ENCODE measurements at regions not wholly inside any gene's neighbourhood (a gene's known extent, or its start where the extent isn't known, plus 50 kb on each side); places are given as distances from the start of the nearest gene placed in this dataset.
"Not testable (repeated sequence)": the region's sequence is repeated elsewhere in the genome, so short reads cannot be mapped to it uniquely, and the experiment has no call there.

DNA sequence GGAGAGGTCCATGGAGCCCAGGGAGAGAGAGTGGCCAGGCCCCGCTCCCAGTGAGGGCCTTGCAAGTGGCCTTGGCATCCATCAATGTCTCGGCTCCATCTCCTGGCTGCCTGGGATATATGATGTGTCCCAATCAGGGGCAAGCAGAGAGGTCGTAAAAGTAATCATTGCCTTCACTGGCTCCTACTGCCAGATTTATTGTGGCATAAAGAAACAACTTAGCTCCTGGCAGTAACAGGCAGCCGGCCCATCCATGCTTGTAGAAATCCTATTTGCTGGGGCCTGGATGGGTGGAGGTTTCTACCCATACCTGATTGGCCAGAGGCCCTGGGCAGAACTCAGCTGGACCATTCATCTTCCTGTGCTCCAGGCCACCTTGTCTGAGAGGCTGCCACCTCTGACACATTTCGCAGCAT lies 272.6 kb downstream of the MATN1 start:
- no peak for FAIRE-seq

- no peak for FAIRE-seq
Observed at GRCh38 chr1:30450148-30450817, 273.1 kb downstream of the MATN1 start.

DNA sequence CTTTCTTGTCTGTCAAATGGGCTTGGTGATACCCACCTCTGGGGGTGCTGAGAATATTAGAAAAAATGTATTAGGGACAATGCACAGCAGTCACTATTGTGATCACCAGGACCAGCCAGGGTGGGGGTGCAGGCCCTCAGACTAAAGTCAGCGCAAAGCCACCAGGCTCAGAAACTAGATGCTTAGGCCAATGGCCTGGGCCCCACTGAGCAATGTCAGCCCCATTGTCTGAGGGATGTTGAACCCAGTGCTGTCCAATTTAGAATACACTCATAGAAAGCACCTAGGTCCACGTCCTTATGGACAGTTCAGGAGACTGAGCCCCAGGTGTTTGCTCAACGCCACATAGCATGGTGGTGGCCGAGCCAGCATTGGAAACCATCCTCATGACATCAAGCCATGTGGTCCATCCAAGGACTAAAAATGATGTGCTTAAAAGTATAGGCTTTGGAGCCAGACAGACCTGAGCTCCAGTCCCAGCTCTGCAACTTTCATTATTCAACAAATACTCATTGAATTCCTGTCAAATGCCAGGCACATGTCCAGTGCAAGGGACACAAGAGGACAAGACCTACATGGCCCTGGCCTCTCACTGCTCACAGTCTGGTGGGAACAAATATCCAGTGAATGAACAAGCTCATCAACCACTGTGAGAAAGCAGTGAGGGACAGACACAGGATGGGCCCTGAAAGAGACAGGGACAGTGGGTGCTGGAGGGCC lies 273.8 kb downstream of the MATN1 start:
- no peak for FAIRE-seq

DNA sequence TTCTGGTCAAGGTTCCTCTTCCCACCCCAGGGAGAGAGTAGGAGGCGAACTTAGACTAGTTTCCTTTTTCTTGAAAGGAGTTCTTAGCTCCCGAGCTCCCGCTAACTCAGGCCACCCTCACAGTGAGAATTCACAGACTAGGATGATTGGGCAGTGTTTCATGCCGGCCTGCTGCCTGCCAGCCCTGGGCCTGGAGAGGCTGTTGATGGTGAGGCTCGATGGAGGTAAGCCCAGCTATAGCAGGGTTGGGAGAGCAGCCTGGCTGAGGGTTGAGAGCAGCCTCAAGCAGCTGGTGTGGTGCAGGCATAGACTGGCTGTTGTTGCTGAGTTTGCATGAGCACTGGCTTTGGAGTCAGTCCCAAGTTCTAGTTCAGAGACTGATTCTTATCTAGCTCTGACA lies 274.4 kb downstream of the MATN1 start:
- no peak for FAIRE-seq

GRCh38 chr1:30447701-30448100 lies 275.7 kb downstream of the MATN1 start:
- no peak for FAIRE-seq

GRCh38 chr1:30447080-30447479 lies 276.3 kb downstream of the MATN1 start:
- FAIRE-seq, result no peak

DNA sequence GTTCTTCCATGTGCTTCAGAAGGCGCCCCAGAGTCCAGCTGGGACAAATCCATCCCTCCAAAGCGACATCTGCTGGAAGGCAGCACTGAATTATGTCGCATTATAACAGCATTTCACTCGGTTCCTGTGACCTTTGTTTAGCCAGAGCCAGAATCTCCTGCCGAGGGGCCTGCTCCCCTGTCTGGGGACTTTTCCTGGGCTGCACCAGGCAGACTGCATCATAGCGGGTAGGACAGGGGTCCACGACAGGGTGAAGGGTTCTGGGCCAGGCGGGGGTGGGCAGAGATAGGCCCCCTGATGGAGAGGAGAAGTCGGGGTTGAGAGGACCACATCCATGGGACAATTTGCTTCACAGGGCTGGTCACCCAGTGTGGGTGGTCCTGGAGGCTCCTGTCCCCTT lies 276.9 kb downstream of the MATN1 start:
- FAIRE-seq, result no peak

- no peak for FAIRE-seq
Observed at GRCh38 chr1:30446095-30446494, 277.3 kb downstream of the MATN1 start.

GRCh38 chr1:30445449-30445848 lies 277.9 kb downstream of the MATN1 start:
- FAIRE-seq, result no peak

GRCh38 chr1:30444850-30445249 lies 278.5 kb downstream of the MATN1 start:
- no peak for FAIRE-seq

DNA sequence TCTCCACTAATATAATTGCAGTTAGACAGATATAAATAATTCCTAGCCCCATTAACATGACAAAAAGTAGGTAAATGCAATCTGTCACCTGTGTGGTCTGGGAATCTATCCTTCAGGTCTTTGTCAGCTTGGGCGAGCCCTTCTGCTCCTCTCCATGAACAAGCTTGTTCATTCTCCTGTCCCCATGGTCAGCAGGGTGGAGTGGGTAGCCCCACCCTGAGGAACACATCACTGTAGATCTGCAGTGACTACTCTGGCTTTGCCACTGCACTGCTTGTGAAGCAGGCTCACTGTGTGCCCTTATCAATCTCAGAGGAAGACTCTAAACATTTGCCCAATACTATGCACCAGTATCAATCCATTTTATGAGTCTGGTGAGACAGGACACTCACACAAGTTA lies 279.0 kb downstream of the MATN1 start:
- no peak for FAIRE-seq

- not testable (repeated sequence) for FAIRE-seq
Observed at GRCh38 chr1:30438274-30438673, 285.1 kb downstream of the MATN1 start.

DNA sequence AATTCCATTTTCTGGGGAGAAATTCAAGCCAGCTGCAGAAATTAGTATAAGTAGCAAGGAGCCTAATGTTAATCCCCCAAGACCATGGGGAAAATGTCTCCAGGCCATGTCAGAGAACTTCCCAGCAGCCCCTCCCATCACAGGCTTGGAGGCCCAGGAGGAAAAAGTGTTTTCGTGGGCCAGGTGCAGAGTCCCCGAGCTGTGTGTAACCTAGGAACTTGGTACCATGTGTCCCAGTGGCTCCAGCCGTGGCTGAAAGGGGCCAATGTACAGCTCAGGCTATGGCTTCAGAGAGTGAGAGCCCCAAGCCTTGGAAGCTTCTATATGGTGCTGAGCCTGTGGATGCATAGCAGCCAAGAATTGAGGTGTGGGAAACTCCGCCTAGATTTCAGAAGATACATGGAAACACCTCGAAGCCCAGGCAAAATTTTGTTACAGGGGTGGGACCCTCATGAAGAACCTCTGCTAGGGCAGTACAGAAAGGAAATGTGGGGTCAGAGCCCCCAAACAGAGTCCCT lies 286.3 kb downstream of the MATN1 start:
- no peak for FAIRE-seq

GRCh38 chr1:30427545-30427944 lies 295.8 kb downstream of the MATN1 start:
- FAIRE-seq, result no peak

GRCh38 chr1:30425046-30425445 lies 298.3 kb downstream of the MATN1 start:
- FAIRE-seq, result no peak

- FAIRE-seq, result no peak
Observed at GRCh38 chr1:30423570-30423969, 299.8 kb downstream of the MATN1 start.

GRCh38 chr1:30422251-30422650 lies 301.1 kb downstream of the MATN1 start:
- no peak for FAIRE-seq

DNA sequence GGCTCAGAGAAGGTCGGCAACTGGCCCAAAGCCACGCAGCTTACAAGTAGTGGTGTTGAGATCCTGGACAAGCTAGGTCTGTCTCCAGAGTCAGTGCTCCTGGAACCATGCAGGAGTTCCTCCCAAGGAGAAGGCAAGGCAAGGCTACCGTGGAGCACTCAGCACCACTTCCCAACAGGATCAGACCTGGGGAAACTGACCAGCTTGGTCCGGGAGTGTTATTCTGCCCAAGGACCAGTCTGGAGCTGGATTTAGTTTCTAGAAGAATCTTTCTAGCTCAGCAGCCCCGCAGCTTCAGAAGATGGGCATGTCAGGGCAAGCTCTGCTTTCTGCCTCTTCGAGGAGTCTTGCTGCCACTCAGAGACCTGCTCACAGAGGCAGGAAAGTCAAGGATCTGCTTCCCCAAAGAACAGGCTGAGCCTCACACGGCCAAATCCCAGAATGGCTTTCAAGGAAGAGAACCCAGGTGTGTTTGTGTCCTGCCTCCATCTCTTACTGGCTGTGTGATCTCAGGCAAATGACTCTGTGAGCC lies 302.8 kb downstream of the MATN1 start:
- FAIRE-seq, result no peak

DNA sequence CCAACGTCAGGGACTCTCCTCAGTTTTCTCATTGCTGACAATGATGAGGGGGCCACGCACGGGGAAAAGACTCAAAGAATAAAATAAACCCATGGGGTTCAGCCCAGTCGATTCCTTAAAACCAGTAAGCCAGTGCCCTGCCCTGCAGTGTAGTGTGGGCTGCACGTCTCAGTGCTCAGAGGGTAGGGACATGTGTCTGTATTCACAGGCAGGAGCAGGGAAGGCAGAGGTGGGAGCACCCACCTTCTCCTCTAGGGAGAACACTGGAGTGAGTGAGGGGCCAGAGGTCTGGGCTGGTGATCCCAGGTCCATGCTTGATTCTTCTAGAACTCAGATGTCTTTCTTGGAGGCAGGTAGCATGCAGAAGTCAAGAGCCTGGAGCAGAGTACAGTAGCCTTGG lies 303.6 kb downstream of the MATN1 start:
- no peak for FAIRE-seq

DNA sequence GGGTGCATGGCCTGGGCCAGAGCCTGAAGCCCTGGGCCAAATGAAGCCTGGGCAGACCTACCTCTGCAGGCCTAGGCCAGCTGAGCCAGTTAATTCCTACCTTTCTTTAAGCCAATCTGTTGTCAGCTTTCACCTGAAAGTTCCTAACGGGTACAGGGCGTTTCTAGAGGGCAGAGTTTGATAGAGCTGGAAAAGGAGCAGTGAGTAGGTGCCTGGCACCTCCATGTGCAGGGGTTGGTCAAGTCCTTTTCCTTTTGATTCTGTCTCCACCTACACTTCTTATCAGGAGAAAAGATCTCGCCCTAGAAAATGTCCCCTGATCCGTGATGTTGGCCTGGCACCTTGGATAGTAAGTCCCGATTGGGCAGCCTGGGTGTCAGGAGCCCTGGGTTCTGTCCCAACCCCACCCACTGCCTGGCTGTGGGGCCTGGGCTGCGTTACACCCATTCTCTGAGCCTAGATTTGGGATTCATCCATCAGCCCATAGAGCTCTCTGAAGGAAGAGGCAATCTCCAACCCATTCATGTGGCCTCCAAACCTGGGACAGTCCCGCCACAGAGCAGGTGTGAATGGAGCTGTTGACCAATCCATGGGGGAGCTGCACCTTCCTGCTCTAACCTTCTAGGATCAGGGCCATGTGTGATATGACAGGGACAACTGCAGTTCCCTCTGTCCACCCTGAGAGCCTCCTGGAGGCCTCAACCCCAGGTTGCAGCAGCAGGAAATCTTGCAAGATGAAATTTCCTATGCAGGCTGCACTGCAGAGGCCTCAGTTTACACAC lies 304.3 kb downstream of the MATN1 start:
- FAIRE-seq, result no peak

GRCh38 chr1:30418061-30418938 lies 305.1 kb downstream of the MATN1 start:
- no peak for FAIRE-seq

GRCh38 chr1:30417701-30418046 lies 305.7 kb downstream of the MATN1 start:
- no peak for FAIRE-seq

Measured in TTC549 (cell line).